Endothelial cell of umbilical vein (primary cell): ENCODE measurements at regions not wholly inside any gene's neighbourhood (a gene's known extent, or its start where the extent isn't known, plus 50 kb on each side); places are given as distances from the start of the nearest gene placed in this dataset.

Experiments
- BruUV-seq: library from RNA; stranded (reverse); fragments of 400-500 nt; replicated peaks from 2 replicates; lab custom pipeline; 2021; lab: Mats Ljungman, UMichigan
- CTCF ChIA-PET: fragments of 300-600, 350-600 bp; sonication (Branson Sonifier 250); formaldehyde crosslinking; loops from one replicate; lab custom pipeline; 2021; ENCODE audit warnings: antibody characterized with exemption, inconsistent platforms; lab: Charles Lee
- POLR2A ChIA-PET: fragments of 300-600, 350-600 bp; sonication (Branson Sonifier 250); formaldehyde crosslinking; loops from one replicate; lab custom pipeline; 2021; ENCODE audit warnings: antibody characterized with exemption, inconsistent platforms; lab: Charles Lee
- DNase-seq: peaks from one replicate; pipeline ENCODE4 v3.0.0-alpha.2; 2011; ENCODE audit warnings: low read depth, low spot score
- FAIRE-seq: peaks from 2 replicates; lab custom pipeline; 2011; peaks lifted over from hg19 to GRCh38; lab: Jason Lieb, UNC
- H2AFZ ChIP-seq: 2 replicates; pipeline ENCODE4 v1.6.0; 2012; ENCODE audit warnings: low read depth, low read length, control low read depth, inconsistent platforms
- H3K27ac ChIP-seq: 2 replicates; pipeline ENCODE4 v1.5.1; 2011; ENCODE audit warnings: low read depth, mild to moderate bottlenecking, control low read depth, low read length, moderate library complexity; ENCODE audit not compliant: insufficient read depth
- H3K27me3 ChIP-seq, 2 experiments: 2 replicates each; pipeline versions ENCODE4 v1.6.0 to v1.6.1; 2011; ENCODE audit warnings: low read length in 2 of 2, mixed read lengths in 1 of 2; ENCODE audit not compliant: control insufficient read depth in 2 of 2, insufficient read depth in 2 of 2
- H3K36me3 ChIP-seq, 2 experiments: 2 replicates in 1 of 2; 3 replicates in 1 of 2; pipeline ENCODE4 v1.5.1; 2011; ENCODE audit warnings: low read length in 2 of 2, mild to moderate bottlenecking in 1 of 2, moderate library complexity in 1 of 2; ENCODE audit not compliant: control insufficient read depth in 2 of 2, insufficient read depth in 2 of 2; ENCODE audit errors: extremely low read depth in 1 of 2
- H3K4me1 ChIP-seq: 3 replicates; pipeline ENCODE4 v1.5.1; 2011; ENCODE audit warnings: mild to moderate bottlenecking, low read length; ENCODE audit not compliant: control insufficient read depth, insufficient read depth; ENCODE audit errors: extremely low read depth
- H3K4me2 ChIP-seq: 2 replicates; pipeline ENCODE4 v1.6.1; 2011; ENCODE audit warnings: low read length, control low read depth, mixed read lengths; ENCODE audit not compliant: insufficient read depth
- H3K4me3 ChIP-seq, 3 experiments: fragments of 200-600 bp in 1 of 3; sonication (generic), shearing (Covaris generic) in 1 of 3; replicated peaks in 1 of 3; 2 replicates each; pipeline ENCODE4 v1.5.1; 2011 to 2016; ENCODE audit warnings: control low read depth in 3 of 3, low read length in 3 of 3, mild to moderate bottlenecking in 2 of 3, inconsistent platforms in 1 of 3, low read depth in 1 of 3, moderate library complexity in 1 of 3; ENCODE audit not compliant: insufficient read depth in 1 of 3
- H3K79me2 ChIP-seq: 2 replicates; pipeline ENCODE4 v1.6.0; 2012; ENCODE audit warnings: low read length, inconsistent platforms; ENCODE audit not compliant: control insufficient read depth, insufficient read depth
- H3K9ac ChIP-seq: replicated peaks from 2 replicates; pipeline ENCODE3; 2011; ENCODE audit warnings: low read length, control low read depth; ENCODE audit not compliant: insufficient read depth; ENCODE audit errors: extremely low read depth
- H3K9me1 ChIP-seq: replicated peaks from 3 replicates; pipeline ENCODE4 v1.6.0; 2011; ENCODE audit warnings: mild to moderate bottlenecking, low read length; ENCODE audit not compliant: control insufficient read depth, insufficient read depth; ENCODE audit errors: extremely low read depth
- H3K9me3 ChIP-seq: replicated peaks from 2 replicates; pipeline ENCODE4 v1.5.1; 2012; ENCODE audit warnings: low read length, inconsistent platforms; ENCODE audit not compliant: control insufficient read depth, insufficient read depth
- H4K20me1 ChIP-seq: replicated peaks from 2 replicates; pipeline ENCODE3; 2011; ENCODE audit warnings: mild to moderate bottlenecking, low read length; ENCODE audit not compliant: control insufficient read depth, insufficient read depth; ENCODE audit errors: extremely low read depth
- EZH2 ChIP-seq: IDR thresholded peaks from 2 replicates; pipeline ENCODE4 v1.6.1; 2012; ENCODE audit warnings: borderline replicate concordance, low read depth, mild to moderate bottlenecking, moderate library complexity, low read length, inconsistent platforms; ENCODE audit not compliant: severe bottlenecking
- FOS ChIP-seq: IDR thresholded peaks from 2 replicates; pipeline ENCODE4 v1.6.1; 2011; ENCODE audit warnings: mild to moderate bottlenecking, low read length, moderate library complexity, borderline replicate concordance; ENCODE audit not compliant: insufficient read depth
- GATA2 ChIP-seq: IDR thresholded peaks from 2 replicates; pipeline ENCODE4 v1.7.0; 2011; ENCODE audit warnings: low read depth, mild to moderate bottlenecking, moderate library complexity, mixed read lengths, low read length; ENCODE audit not compliant: insufficient read length, insufficient read depth
- MYC ChIP-seq: IDR thresholded peaks from one replicate; pipeline ENCODE4 v1.6.1; 2011; ENCODE audit warnings: mild to moderate bottlenecking, low read depth, low read length
- POLR2A ChIP-seq: IDR thresholded peaks from 2 replicates; pipeline ENCODE4 v1.6.1; 2012; ENCODE audit warnings: low read depth, mild to moderate bottlenecking, control low read depth, low read length
- dilution Hi-C: fragments of 300-500 bp; cut with MboI; formaldehyde crosslinking; loops from one replicate; pipeline ENCODE4 v1.15.0; 2019; ENCODE audit warnings: low sequenced_read_pairs; ENCODE audit not compliant: extremely low pct_ligation_motif_present
- intact Hi-C: fragments of 100-400 bp; cut with micrococcal nuclease; formaldehyde crosslinking; loops from one replicate; pipeline ENCODE4 v1.10.0; 2022
- TF ChIP-seq, protein P1 (sequence below), 2 donors: IDR thresholded peaks; 1 replicate in 1 of 2; 2 replicates in 1 of 2; pipeline ENCODE4 v1.5.1; 2011; ENCODE audit warnings: low read length in 2 of 2, mild to moderate bottlenecking in 2 of 2, moderate library complexity in 2 of 2, control low read depth in 1 of 2, inconsistent platforms in 1 of 2, low read depth in 1 of 2; ENCODE audit not compliant: insufficient read depth in 1 of 2; ENCODE audit errors: extremely low read depth in 1 of 2
- TF ChIP-seq, protein P2 (sequence below): IDR thresholded peaks from 2 replicates; pipeline ENCODE4 v1.6.1; 2011; ENCODE audit not compliant: insufficient read depth, insufficient read length

DNA sequence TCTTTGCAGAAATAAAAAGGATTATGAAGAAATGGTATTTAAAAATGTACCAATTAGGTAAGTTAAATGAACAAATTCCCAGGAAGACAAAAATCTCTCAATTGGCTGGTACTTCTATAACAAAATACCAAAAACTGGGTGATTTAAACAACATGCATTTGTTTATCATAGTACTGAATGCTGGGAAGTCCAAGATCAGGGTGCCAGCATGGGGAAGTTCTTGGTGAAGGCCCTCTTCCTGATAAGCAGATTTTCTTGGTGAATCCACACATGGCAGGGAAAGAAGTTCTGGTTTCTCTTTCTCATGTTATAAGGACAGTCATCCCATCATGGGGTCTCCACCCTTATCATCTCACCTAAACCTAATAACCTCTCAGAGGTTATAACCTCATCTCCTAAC is 271.6 kb upstream of the SETBP1 start:
- no peak for TF ChIP-seq MYC
- no peak for TF ChIP-seq GATA2
- TF ChIP-seq, protein P1, sequence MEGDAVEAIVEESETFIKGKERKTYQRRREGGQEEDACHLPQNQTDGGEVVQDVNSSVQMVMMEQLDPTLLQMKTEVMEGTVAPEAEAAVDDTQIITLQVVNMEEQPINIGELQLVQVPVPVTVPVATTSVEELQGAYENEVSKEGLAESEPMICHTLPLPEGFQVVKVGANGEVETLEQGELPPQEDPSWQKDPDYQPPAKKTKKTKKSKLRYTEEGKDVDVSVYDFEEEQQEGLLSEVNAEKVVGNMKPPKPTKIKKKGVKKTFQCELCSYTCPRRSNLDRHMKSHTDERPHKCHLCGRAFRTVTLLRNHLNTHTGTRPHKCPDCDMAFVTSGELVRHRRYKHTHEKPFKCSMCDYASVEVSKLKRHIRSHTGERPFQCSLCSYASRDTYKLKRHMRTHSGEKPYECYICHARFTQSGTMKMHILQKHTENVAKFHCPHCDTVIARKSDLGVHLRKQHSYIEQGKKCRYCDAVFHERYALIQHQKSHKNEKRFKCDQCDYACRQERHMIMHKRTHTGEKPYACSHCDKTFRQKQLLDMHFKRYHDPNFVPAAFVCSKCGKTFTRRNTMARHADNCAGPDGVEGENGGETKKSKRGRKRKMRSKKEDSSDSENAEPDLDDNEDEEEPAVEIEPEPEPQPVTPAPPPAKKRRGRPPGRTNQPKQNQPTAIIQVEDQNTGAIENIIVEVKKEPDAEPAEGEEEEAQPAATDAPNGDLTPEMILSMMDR (IDR thresholded peaks at IDR 0.05; ENCODE audit: extremely low read depth in 1 of 2, insufficient read depth in 1 of 2, low read depth in 1 of 2, low read length in 2 of 2), result no peak
- TF ChIP-seq FOS, result no peak
- TF ChIP-seq, protein P2, sequence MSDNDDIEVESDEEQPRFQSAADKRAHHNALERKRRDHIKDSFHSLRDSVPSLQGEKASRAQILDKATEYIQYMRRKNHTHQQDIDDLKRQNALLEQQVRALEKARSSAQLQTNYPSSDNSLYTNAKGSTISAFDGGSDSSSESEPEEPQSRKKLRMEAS, result no peak
- no peak for TF ChIP-seq POLR2A
- TF ChIP-seq EZH2, result no peak
- Histone ChIP-seq H3K27me3 (no peaks in the 10 kb centered on the region), H3K36me3 (no peaks in the 10 kb centered on the region), H3K9ac (no peak overlapping the region), H3K79me2 (no peaks in the 10 kb centered on the region), H3K4me3 (no peak overlapping the region), H3K9me3 (no peaks in the 10 kb centered on the region), H4K20me1 (no peaks in the 10 kb centered on the region), H2AFZ (no peak overlapping the region), H3K27ac (no peak overlapping the region), H3K9me1 (no peaks in the 10 kb centered on the region), H3K4me2 (no peak overlapping the region), H3K4me1 (no peaks in the 10 kb centered on the region)
- ChIA-PET CTCF (no interaction called here), POLR2A (no interaction called here)
- DNase-seq (no peak), FAIRE-seq (no peak)
- BruUV-seq, result no TSS peak
- dilution Hi-C loops, result no loop called here
- intact Hi-C loops, result no loop called here
